WERI-Rb-1 (cell line): ENCODE measurements at regions not wholly inside any gene's neighbourhood (a gene's known extent, or its start where the extent isn't known, plus 50 kb on each side); places are given as distances from the start of the nearest gene placed in this dataset.

Experiments
- DNase-seq: peaks from one replicate; pipeline ENCODE4 v3.0.0-alpha.2; 2020
- H3K27ac ChIP-seq: fragments of 250-450 bp; sonication (Bioruptor Pico); 2 replicates; pipeline ENCODE4 v1.5.1; 2020; ENCODE audit warnings: mild to moderate bottlenecking, moderate library complexity
- H3K27me3 ChIP-seq: fragments of 250-450 bp; sonication (Bioruptor Pico); 2 replicates; pipeline ENCODE4 v1.5.1; 2021; ENCODE audit warnings: mild to moderate bottlenecking, low read depth, moderate library complexity; ENCODE audit not compliant: insufficient read depth, severe bottlenecking
- H3K36me3 ChIP-seq: fragments of 250-450 bp; sonication (Bioruptor Pico); 2 replicates; pipeline ENCODE4 v1.5.1; 2020; ENCODE audit warnings: mild to moderate bottlenecking, moderate library complexity
- H3K4me3 ChIP-seq: 2 replicates; pipeline ENCODE4 v1.5.1; 2011; ENCODE audit warnings: low read depth, mild to moderate bottlenecking, control low read depth, low read length
- H3K9me3 ChIP-seq: fragments of 250-450 bp; sonication (Bioruptor Pico); 2 replicates; pipeline ENCODE4 v1.5.1; 2021; ENCODE audit warnings: mild to moderate bottlenecking, moderate library complexity; ENCODE audit not compliant: severe bottlenecking
- CTCF ChIP-seq: IDR thresholded peaks from 2 replicates; pipeline ENCODE4 v1.5.1; 2011; ENCODE audit warnings: low read depth, mild to moderate bottlenecking, control low read depth, inconsistent platforms, low read length

GRCh38 chr11:44483919-44484610 lies 81.4 kb upstream of the CD82 start:
- H3K27ac ChIP-seq: no peak overlapping the region
- TF ChIP-seq CTCF: peak; percentile 66
- H3K4me3 ChIP-seq: no peak overlapping the region
- peaks cover 5% of the 10 kb centered on the region for H3K9me3 ChIP-seq
- H3K36me3 ChIP-seq: no peaks in the 10 kb centered on the region
- DNase-seq: peak; percentile 15
- H3K27me3 ChIP-seq: peaks cover 9% of the 10 kb centered on the region

GRCh38 chr11:44488165-44488965 lies 77.1 kb upstream of the CD82 start:
- no peak for TF ChIP-seq CTCF
- Histone ChIP-seq H3K27me3 (no peaks in the 10 kb centered on the region), H3K36me3 (no peaks in the 10 kb centered on the region), H3K27ac (no peak overlapping the region), H3K9me3 (peaks cover 5% of the 10 kb centered on the region), H3K4me3 (no peak overlapping the region)
- DNase-seq: no peak

GRCh38 chr11:44493383-44493782 lies 72.1 kb upstream of the CD82 start:
- no peak for TF ChIP-seq CTCF
- H3K9me3 ChIP-seq: no peaks in the 10 kb centered on the region

GRCh38 chr11:44493930-44494329 lies 71.5 kb upstream of the CD82 start:
- DNase-seq: no peak
- no peaks in the 10 kb centered on the region for H3K27me3 ChIP-seq
- H3K4me3 ChIP-seq: no peak overlapping the region
- no peaks in the 10 kb centered on the region for H3K36me3 ChIP-seq
- no peak for TF ChIP-seq CTCF
- peak overlapping the region; percentile 33 for H3K27ac ChIP-seq
- H3K9me3 ChIP-seq: no peaks in the 10 kb centered on the region

More at GRCh38 chr11:44493383-44493782, 72.1 kb upstream of the CD82 start:
- DNase-seq: peak; percentile 47
- Histone ChIP-seq H3K36me3 (no peaks in the 10 kb centered on the region), H3K27ac (peak overlapping the region; percentile 39), H3K27me3 (no peaks in the 10 kb centered on the region), H3K4me3 (no peak overlapping the region)

- H3K4me3 ChIP-seq: no peak overlapping the region
- no peaks in the 10 kb centered on the region for H3K9me3 ChIP-seq
- no peaks in the 10 kb centered on the region for H3K36me3 ChIP-seq
- TF ChIP-seq CTCF: no peak
- H3K27ac ChIP-seq: no peak overlapping the region
- DNase-seq: no peak
- H3K27me3 ChIP-seq: no peaks in the 10 kb centered on the region
These were observed 70.7 kb upstream of the CD82 start for GRCh38 chr11:44494785-44495184.
